ENCODE measurements at regions not wholly inside any gene's neighbourhood (a gene's known extent, or its start where the extent isn't known, plus 50 kb on each side); places are given as distances from the start of the nearest gene placed in this dataset.

DNA sequence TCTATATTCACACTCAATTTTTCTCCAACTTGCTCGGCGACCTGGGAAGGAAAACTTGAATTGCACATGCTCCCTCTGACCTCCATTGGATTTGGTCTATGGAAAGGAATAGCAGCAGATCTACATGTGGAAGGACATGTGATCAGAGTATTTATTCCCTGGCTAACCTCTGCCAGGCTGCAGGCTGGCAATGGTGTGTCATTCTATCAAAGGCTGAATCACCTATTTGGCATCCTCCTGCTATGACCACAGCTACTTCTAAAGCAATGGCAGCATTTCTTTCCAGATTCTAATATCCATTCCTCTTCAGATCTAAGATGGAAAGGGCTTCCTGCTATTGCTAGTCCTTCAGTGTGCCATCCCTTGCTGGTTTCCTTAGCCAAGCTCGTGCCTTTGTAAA is 144.3 kb upstream of the FREM2 start:
- TF ChIP-seq, protein P1, sequence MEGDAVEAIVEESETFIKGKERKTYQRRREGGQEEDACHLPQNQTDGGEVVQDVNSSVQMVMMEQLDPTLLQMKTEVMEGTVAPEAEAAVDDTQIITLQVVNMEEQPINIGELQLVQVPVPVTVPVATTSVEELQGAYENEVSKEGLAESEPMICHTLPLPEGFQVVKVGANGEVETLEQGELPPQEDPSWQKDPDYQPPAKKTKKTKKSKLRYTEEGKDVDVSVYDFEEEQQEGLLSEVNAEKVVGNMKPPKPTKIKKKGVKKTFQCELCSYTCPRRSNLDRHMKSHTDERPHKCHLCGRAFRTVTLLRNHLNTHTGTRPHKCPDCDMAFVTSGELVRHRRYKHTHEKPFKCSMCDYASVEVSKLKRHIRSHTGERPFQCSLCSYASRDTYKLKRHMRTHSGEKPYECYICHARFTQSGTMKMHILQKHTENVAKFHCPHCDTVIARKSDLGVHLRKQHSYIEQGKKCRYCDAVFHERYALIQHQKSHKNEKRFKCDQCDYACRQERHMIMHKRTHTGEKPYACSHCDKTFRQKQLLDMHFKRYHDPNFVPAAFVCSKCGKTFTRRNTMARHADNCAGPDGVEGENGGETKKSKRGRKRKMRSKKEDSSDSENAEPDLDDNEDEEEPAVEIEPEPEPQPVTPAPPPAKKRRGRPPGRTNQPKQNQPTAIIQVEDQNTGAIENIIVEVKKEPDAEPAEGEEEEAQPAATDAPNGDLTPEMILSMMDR (IDR thresholded peaks at IDR 0.05), result no peak
- TF ChIP-seq POLR2A (IDR thresholded peaks at IDR 0.05), result no peak

Measured in right lobe of liver (tissue), 4 donors.